GM04504 (cell line): ENCODE measurements at regions not wholly inside any gene's neighbourhood (a gene's known extent, or its start where the extent isn't known, plus 50 kb on each side); places are given as distances from the start of the nearest gene placed in this dataset.
"Not testable (repeated sequence)": the region's sequence is repeated elsewhere in the genome, so short reads cannot be mapped to it uniquely, and the experiment has no call there.

Source experiments
- DNase-seq: peaks from one replicate; pipeline ENCODE4 v3.0.0-alpha.2; 2012; ENCODE audit warnings: low read depth

DNA sequence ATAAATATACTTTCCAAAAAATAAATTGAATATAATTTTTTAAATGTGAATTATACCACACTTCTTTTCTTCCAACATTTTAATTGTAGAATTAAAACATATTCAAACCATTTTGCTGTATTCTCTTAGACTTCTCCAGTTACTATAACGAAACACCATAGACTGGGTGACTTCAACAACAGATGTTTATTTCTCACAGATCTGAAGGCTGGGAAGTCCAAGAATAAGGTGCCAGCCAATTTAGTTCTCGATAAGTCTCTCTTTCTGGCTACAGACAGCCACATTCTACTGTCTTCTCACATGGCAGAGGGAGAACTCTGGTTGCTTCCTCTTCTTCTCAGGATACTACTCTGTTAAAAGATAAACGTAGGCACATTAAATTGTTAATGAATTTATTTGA lies 155.8 kb upstream of the UGT8 start:
- DNase-seq, result no peak

- no peak for DNase-seq
Observed at GRCh38 chr4:114444211-114444610, 154.4 kb upstream of the UGT8 start.

GRCh38 chr4:114447963-114448516 lies 150.6 kb upstream of the UGT8 start:
- not testable (repeated sequence) for DNase-seq

DNA sequence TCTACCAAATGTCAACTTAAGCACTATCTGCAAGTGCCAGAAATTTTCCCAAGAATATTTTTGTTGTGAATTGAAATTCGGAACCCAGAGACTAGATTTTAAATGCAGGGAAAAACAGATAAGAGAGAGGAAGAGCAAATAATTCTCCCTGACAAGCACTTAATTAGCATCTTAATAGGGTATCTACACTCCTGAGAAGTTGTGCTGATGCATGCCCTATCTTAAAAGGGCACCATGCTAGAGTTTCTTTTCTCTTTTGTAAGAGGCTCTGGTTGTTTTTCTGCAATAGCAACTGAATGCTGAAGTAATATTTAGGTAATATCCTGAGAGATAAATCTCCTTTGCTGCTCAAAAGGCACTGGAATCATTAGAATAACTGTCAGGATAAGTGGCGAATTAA lies 139.9 kb upstream of the UGT8 start:
- DNase-seq, result no peak

DNA sequence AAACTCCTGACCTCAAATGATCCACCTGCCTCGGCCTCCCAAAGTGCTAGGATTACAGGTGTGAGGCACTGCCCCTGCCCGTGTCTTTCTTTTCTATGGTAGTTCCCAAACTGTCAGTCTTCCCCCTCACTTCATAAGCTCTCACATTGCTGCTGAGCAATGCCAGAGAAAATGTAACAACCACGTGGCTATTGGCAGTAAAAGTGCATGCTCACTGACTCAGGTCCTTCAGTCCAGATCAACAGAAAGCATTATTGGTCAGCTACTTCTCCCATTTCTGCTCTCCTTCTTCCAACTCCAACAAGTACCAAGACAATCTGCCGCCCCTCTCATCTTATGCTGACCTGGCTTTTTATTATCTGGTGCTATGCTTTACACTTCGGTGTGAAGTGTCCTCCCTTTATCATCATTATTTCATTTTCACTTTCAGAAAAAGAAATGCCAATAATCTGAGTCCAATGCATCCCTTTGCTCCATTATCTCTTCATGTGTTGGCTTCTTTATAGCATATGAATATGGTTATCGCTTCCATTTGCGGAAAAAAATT lies 133.8 kb upstream of the UGT8 start:
- peak; percentile 1 for DNase-seq

DNA sequence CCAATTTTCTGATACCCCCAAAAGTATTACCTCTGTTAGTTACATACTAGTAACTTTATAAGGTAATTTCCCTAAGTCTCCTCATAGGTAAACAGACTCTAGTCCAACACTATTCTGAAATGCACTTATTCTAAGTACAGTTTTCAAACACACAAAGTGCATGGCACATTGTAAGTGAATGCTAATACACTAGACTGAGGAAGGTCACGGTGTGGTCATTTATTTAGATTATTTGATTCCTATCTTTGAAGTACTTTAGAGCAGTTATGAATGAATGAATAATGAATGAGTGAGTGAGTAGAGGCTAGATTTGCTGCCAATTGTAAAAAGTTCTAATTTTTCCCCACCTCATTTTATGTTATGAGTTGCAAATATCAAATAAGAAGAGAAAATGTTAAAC lies 132.8 kb upstream of the UGT8 start:
- DNase-seq, result no peak

GRCh38 chr4:114466299-114466698 lies 132.3 kb upstream of the UGT8 start:
- no peak for DNase-seq

- DNase-seq, result no peak
Observed at GRCh38 chr4:114472269-114473032, 126.2 kb upstream of the UGT8 start.

- DNase-seq, result no peak
Observed at GRCh38 chr4:114474188-114474800, 124.3 kb upstream of the UGT8 start.

- DNase-seq, result no peak
Observed at GRCh38 chr4:114476310-114476709, 122.3 kb upstream of the UGT8 start.

DNA sequence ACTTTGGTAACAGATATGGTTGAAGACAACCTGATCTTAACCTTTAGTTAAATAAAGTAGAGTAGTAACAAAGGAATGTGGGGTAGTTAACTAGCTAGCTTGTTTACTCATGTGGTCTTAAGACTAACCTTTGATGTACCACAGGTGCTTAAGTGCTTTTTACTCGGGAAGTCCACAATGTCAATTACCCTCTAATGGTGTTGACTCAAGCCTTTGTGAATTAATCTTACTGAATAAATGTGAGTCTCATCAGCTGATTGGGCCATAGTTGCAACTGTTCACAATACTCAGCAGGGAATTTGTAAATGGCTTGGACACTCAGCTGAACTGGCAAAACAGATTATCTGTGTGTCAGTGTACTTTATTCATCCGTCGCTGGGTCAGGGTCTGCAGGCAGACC lies 119.0 kb upstream of the UGT8 start:
- DNase-seq, result no peak

GRCh38 chr4:114481856-114482255 lies 116.8 kb upstream of the UGT8 start:
- no peak for DNase-seq

DNA sequence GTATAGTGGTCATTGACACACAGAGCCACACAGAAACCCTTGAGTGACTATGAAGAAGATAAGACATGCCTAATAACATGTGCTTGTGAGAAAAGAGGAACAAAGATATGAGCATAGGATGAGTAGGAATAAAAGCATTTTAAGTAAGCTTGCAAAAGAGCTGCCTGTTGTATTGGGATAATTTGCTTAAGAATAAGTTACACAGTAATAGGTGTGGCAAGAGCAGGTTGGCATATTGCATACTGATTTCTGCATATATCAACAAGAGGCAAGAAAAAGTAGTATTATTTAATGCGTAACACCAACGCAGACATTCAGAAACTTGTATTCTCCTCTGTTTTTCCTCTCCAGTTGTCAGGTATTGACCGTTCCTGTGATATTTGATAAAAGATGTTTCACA lies 111.5 kb upstream of the UGT8 start:
- no peak for DNase-seq

DNA sequence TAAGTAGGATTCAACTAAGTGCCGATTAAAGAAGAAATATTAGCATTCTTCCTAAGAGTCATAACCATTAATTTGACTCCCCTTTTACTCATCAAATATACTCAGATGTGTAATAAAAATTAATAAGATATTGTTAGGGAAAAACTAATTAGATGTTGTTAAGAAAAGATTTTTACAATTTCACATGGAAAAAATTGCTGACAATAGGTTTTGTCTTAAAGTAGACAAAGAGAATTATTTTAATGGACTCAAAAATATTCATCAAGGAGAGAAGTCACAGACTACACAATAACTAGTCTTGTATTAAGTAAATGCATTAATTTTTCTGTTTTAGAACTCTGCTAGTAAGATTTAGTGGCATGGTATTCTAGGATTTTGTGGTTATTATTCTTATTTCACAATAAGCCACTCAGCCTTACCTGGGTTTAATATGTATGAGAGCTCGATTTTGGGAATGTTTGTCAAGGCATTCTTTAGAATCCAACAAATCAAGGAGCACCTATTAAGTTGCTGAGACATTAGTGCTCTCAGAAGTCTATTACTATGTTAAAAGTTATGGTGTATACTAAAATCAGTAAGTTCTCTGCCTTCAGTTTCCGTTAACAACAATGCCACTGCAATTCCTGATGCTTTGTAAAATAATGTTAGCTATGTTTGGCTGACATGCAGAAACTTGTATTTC lies 110.2 kb upstream of the UGT8 start:
- DNase-seq, result no peak

- no peak for DNase-seq
Observed at GRCh38 chr4:114494246-114494803, 104.3 kb upstream of the UGT8 start.

- no peak for DNase-seq
Observed at GRCh38 chr4:114495471-114495928, 103.1 kb upstream of the UGT8 start.

- no peak for DNase-seq
Observed at GRCh38 chr4:114497116-114497515, 101.5 kb upstream of the UGT8 start.

DNA sequence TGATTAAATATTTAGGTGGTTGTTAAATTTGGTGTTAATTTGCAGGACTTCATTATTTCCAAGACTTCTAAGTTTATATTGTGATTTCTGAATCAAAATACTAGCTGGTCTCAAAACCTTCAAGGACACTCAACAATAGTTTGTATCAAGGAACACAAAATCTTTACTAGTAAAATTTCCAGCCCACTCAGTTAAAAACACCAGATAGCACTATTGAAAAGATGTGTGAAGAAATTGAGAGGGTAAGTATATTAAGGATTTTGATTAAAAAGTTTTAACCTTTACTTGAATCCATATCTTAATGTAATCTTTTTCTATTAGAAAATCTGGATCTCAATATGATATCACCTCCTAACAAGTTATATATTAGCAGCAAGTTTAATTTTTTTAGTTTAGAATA lies 89.3 kb upstream of the UGT8 start:
- no peak for DNase-seq

GRCh38 chr4:114512595-114513295 lies 85.9 kb upstream of the UGT8 start:
- no peak for DNase-seq

DNA sequence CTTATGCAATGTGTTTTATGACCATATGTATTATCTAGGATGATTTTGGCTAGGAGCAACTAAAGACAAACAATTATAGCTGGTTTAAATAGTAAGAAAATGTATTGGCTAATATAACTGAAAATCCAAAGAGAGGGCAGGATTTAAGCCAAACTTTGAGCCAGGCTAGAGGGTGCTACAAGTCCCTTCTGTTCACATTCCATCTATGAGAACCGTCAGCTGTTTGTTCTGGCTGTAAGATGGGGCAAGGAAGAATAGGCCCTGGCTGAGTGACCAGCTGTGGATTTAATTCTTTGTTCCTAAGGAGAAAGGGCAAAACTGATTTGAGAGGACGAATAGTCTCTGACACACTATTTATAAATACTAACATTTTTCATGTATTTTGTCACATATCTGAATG lies 79.2 kb upstream of the UGT8 start:
- no peak for DNase-seq

- DNase-seq, result no peak
Observed at GRCh38 chr4:114527170-114527569, 71.4 kb upstream of the UGT8 start.

DNA sequence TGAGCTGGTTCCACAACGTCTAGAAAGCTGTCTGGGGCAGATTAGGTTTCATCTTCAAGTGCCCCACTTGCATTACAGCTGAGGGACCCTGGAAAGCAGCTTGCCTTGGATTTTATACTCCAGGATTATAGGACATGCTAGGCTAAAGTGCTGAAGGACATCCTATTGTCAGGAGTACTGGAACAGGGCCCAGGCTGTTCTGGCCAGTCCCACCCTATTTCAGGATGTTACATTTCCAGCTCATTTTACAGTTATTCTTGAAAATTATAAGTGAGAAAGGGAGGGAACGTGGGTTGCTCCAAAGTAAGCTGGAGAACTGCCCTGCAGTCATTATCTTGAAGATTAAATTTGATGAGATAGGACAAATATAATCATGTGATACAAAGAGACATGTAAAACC lies 71.0 kb upstream of the UGT8 start:
- DNase-seq, result no peak
